Loucy (cell line): ENCODE measurements at regions not wholly inside any gene's neighbourhood (a gene's known extent, or its start where the extent isn't known, plus 50 kb on each side); places are given as distances from the start of the nearest gene placed in this dataset.

ENCODE experiments used
- EZH2phosphoT487 ChIP-seq: fragments of 200-600 bp; IDR thresholded peaks from 2 replicates; pipeline ENCODE4 v1.6.1; 2018; ENCODE audit warnings: antibody characterized with exemption, mild to moderate bottlenecking, moderate library complexity, borderline replicate concordance
- TF ChIP-seq, protein P1 (sequence below): fragments of 200-600 bp; sonication (generic); conservative IDR thresholded peaks from 2 replicates; pipeline ENCODE4 v1.5.1; 2014; ENCODE audit warnings: mild to moderate bottlenecking, antibody characterized with exemption, low read length

DNA sequence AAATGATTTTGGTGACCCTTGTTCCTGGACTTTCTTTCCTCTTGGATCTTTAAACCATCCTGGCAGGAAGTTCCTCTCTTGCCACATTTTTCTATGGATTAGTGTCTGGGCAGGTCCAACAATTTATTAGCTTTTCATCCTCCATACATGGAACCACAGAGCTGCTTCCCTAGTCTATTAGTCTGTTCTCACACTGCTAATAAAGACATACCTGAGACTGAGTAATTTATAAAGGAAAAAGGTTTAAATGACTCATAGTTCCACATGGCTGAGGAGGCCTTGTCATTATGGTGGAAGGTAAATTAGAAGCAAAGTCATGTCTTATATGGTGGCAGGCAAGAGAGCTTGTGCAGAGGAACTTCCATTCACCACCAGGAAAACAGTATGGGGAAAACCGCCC, 122.9 kb downstream of the DDX1 start:
- TF ChIP-seq, protein P1, sequence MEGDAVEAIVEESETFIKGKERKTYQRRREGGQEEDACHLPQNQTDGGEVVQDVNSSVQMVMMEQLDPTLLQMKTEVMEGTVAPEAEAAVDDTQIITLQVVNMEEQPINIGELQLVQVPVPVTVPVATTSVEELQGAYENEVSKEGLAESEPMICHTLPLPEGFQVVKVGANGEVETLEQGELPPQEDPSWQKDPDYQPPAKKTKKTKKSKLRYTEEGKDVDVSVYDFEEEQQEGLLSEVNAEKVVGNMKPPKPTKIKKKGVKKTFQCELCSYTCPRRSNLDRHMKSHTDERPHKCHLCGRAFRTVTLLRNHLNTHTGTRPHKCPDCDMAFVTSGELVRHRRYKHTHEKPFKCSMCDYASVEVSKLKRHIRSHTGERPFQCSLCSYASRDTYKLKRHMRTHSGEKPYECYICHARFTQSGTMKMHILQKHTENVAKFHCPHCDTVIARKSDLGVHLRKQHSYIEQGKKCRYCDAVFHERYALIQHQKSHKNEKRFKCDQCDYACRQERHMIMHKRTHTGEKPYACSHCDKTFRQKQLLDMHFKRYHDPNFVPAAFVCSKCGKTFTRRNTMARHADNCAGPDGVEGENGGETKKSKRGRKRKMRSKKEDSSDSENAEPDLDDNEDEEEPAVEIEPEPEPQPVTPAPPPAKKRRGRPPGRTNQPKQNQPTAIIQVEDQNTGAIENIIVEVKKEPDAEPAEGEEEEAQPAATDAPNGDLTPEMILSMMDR = no peak
- TF ChIP-seq EZH2phosphoT487 = no peak
